ENCODE measurements at regions not wholly inside any gene's neighbourhood (a gene's known extent, or its start where the extent isn't known, plus 50 kb on each side); places are given as distances from the start of the nearest gene placed in this dataset.
A peak's percentile ranks its signal among the peaks of the same experiment; 100 is the strongest.

- CTCF ChIA-PET: no interaction called here
Observed at GRCh38 chr11:80331694-80332093, 890.9 kb upstream of the TENM4 start.

GRCh38 chr11:80330264-80330663, 889.4 kb upstream of the TENM4 start:
- Histone ChIP-seq H3K9me3 (ENCODE audit: control insufficient read depth, insufficient read depth, low read length) (no peaks in the 10 kb centered on the region), H3K27ac (ENCODE audit: low read depth, low read length) (no peak overlapping the region), H3K27me3 (ENCODE audit: control insufficient read depth, insufficient read depth, low read length) (no peaks in the 10 kb centered on the region), H3K4me3 (ENCODE audit: low read depth, low read length) (no peak overlapping the region)
- no peak for TF ChIP-seq CTCF (IDR thresholded peaks at IDR 0.05; ENCODE audit: low read depth, low read length)
- CTCF ChIA-PET: no interaction called here
- POLR2A ChIA-PET: no interaction called here
- DNase-seq (ENCODE audit: low read depth, low spot score): peak; percentile 1

More at GRCh38 chr11:80331694-80332093, 890.9 kb upstream of the TENM4 start:
- no peak for DNase-seq (ENCODE audit: low read depth, low spot score)
- TF ChIP-seq CTCF (IDR thresholded peaks at IDR 0.05; ENCODE audit: low read depth, low read length): no peak
- Histone ChIP-seq H3K27me3 (ENCODE audit: control insufficient read depth, insufficient read depth, low read length) (no peaks in the 10 kb centered on the region), H3K27ac (ENCODE audit: low read depth, low read length) (no peak overlapping the region), H3K4me3 (ENCODE audit: low read depth, low read length) (no peak overlapping the region), H3K9me3 (ENCODE audit: control insufficient read depth, insufficient read depth, low read length) (no peaks in the 10 kb centered on the region)
- POLR2A ChIA-PET: no interaction called here

- ChIA-PET CTCF (no interaction called here), POLR2A (no interaction called here)
- H3K4me3 ChIP-seq (ENCODE audit: low read depth, low read length): no peak overlapping the region
- DNase-seq (ENCODE audit: low read depth, low spot score): no peak
- no peak overlapping the region for H3K27ac ChIP-seq (ENCODE audit: low read depth, low read length)
- H3K27me3 ChIP-seq (ENCODE audit: control insufficient read depth, insufficient read depth, low read length): no peaks in the 10 kb centered on the region
- H3K9me3 ChIP-seq (ENCODE audit: control insufficient read depth, insufficient read depth, low read length): no peaks in the 10 kb centered on the region
- no peak for TF ChIP-seq CTCF (IDR thresholded peaks at IDR 0.05; ENCODE audit: low read depth, low read length)
Observed at GRCh38 chr11:80328774-80329173, 887.9 kb upstream of the TENM4 start.

GRCh38 chr11:80327956-80328614, 887.3 kb upstream of the TENM4 start:
- ChIA-PET POLR2A (no interaction called here), CTCF (no interaction called here)
- Histone ChIP-seq H3K27ac (ENCODE audit: low read depth, low read length) (no peak overlapping the region), H3K27me3 (ENCODE audit: control insufficient read depth, insufficient read depth, low read length) (no peaks in the 10 kb centered on the region), H3K4me3 (ENCODE audit: low read depth, low read length) (no peak overlapping the region), H3K9me3 (ENCODE audit: control insufficient read depth, insufficient read depth, low read length) (no peaks in the 10 kb centered on the region)
- DNase-seq (ENCODE audit: low read depth, low spot score): no peak
- no peak for TF ChIP-seq CTCF (IDR thresholded peaks at IDR 0.05; ENCODE audit: low read depth, low read length)

- no peak overlapping the region for H3K27ac ChIP-seq (ENCODE audit: low read depth, low read length)
- H3K9me3 ChIP-seq (ENCODE audit: control insufficient read depth, insufficient read depth, low read length): no peaks in the 10 kb centered on the region
- H3K4me3 ChIP-seq (ENCODE audit: low read depth, low read length): no peak overlapping the region
- DNase-seq (ENCODE audit: low read depth, low spot score): no peak
- no peaks in the 10 kb centered on the region for H3K27me3 ChIP-seq (ENCODE audit: control insufficient read depth, insufficient read depth, low read length)
- ChIA-PET CTCF (no interaction called here), POLR2A (no interaction called here)
- no peak for TF ChIP-seq CTCF (IDR thresholded peaks at IDR 0.05; ENCODE audit: low read depth, low read length)
Observed at GRCh38 chr11:80321786-80322185, 881.0 kb upstream of the TENM4 start.
